Activated T-helper 1 cell treated with anti-CD3 and anti-CD28 coated beads, Interleukin-12 subunit alpha, Interleukin-12 subunit beta, Interleukin-2, Interleukin-4 antibody, amounts not matched to agents 30 ng/mL and 10 ng/mL and 1 ng/mL, durations not matched to agents 14 hours and 24 hours and 36 hours (primary cell): ENCODE measurements at regions not wholly inside any gene's neighbourhood (a gene's known extent, or its start where the extent isn't known, plus 50 kb on each side); places are given as distances from the start of the nearest gene placed in this dataset.
"Not testable (repeated sequence)": the region's sequence is repeated elsewhere in the genome, so short reads cannot be mapped to it uniquely, and the experiment has no call there.

Experiments used
- DNase-seq: peaks from one replicate; pipeline ENCODE4 v3.0.0; 2021; ENCODE audit warnings: low spot score
- H3K27ac Mint-ChIP-seq: one replicate; pipeline ENCODE4 v1.8.0; 2021; ENCODE audit warnings: mild to moderate bottlenecking, mixed read lengths
- H3K27me3 Mint-ChIP-seq: one replicate; pipeline ENCODE4 v1.8.0; 2022; ENCODE audit warnings: mild to moderate bottlenecking, moderate library complexity, mixed read lengths; ENCODE audit not compliant: insufficient read depth
- H3K36me3 Mint-ChIP-seq: one replicate; pipeline ENCODE4 v1.8.0; 2021; ENCODE audit warnings: low read depth, mixed read lengths
- H3K4me1 Mint-ChIP-seq: one replicate; pipeline ENCODE4 v1.8.0; 2021; ENCODE audit warnings: low read depth, mixed read lengths
- H3K4me3 Mint-ChIP-seq: one replicate; pipeline ENCODE4 v1.8.0; 2021; ENCODE audit warnings: mild to moderate bottlenecking, moderate library complexity, mixed read lengths
- H3K9me3 Mint-ChIP-seq: one replicate; pipeline ENCODE4 v1.8.0; 2021; ENCODE audit warnings: mixed read lengths
- intact Hi-C: fragments of 100-400 bp; cut with micrococcal nuclease; formaldehyde crosslinking; loops from one replicate; pipeline ENCODE4 v1.15.1; 2024

GRCh38 chr15:38992506-38992905 lies 427.9 kb upstream of the RASGRP1 start:
- Mint-ChIP-seq H3K4me1 (no peaks in the 10 kb centered on the region), H3K27ac (no peak overlapping the region), H3K27me3 (peaks cover 2% of the 10 kb centered on the region), H3K4me3 (no peak overlapping the region), H3K9me3 (no peaks in the 10 kb centered on the region), H3K36me3 (no peaks in the 10 kb centered on the region)
- intact Hi-C loops: no loop called here
- DNase-seq: no peak

GRCh38 chr15:38992930-38993329 lies 428.3 kb upstream of the RASGRP1 start:
- H3K27ac Mint-ChIP-seq: no peak overlapping the region

DNA sequence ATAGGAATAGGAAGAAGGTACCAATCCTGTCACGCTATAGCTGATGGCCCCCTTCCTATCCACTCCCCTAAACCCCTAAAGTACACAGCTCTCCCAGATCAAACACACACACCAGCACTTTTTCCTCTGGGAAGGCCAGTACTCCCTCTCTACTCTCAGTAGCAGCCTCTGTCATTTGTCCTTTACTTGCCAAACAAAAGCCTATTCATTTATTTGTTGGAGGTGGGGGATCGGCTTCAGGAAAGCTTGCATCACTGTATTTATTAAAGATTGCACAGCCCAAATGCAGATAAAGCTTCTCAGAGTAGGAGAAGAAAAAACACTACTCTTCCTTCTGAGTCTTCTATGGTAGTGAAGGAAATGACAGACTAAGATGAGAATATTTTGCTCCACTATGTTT lies 429.7 kb upstream of the RASGRP1 start:
- intact Hi-C loops: no loop called here
- H3K9me3 Mint-ChIP-seq: no peaks in the 10 kb centered on the region
- no peak overlapping the region for H3K27ac Mint-ChIP-seq
- no peaks in the 10 kb centered on the region for H3K4me1 Mint-ChIP-seq
- peaks cover 2% of the 10 kb centered on the region for H3K27me3 Mint-ChIP-seq
- no peaks in the 10 kb centered on the region for H3K36me3 Mint-ChIP-seq
- no peak for DNase-seq
- no peak overlapping the region for H3K4me3 Mint-ChIP-seq

More at GRCh38 chr15:38992930-38993329, 428.3 kb upstream of the RASGRP1 start:
- H3K27me3 Mint-ChIP-seq: peaks cover 2% of the 10 kb centered on the region
- no peaks in the 10 kb centered on the region for H3K36me3 Mint-ChIP-seq
- intact Hi-C loops: no loop called here
- H3K9me3 Mint-ChIP-seq: no peaks in the 10 kb centered on the region
- H3K4me1 Mint-ChIP-seq: no peaks in the 10 kb centered on the region
- no peak overlapping the region for H3K4me3 Mint-ChIP-seq
- no peak for DNase-seq

DNA sequence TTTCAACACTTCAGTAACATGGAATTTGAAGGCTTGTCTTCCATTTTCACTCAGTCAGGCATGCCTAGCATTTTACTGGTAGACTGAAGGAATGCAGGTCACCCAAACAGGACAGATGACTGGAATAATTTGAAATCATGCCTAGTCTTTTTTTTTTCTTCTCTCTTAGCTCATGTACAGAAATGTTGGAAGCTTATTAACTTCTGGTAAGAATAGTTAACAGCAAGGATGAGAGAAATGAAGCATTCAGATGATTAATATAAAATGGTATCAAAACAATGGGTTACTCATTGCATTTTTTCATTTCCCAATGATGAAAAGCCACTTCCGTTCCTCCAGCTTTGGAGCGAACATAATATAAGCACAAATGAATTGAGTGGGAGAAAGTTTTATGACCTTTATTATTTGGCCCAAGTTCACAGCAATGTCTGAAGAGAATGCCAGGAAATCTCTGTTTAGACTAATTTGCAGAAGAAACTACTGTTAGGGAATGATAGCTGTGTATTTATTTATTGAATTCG lies 431.6 kb upstream of the RASGRP1 start:
- Mint-ChIP-seq H3K4me3 (no peak overlapping the region), H3K27me3 (peaks cover 6% of the 10 kb centered on the region), H3K36me3 (no peaks in the 10 kb centered on the region), H3K27ac (no peak overlapping the region), H3K4me1 (peaks cover 10% of the 10 kb centered on the region), H3K9me3 (no peaks in the 10 kb centered on the region)
- no peak for DNase-seq
- intact Hi-C loops: no loop called here

GRCh38 chr15:38997841-38998240 lies 433.2 kb upstream of the RASGRP1 start:
- no peaks in the 10 kb centered on the region for H3K9me3 Mint-ChIP-seq
- DNase-seq: no peak
- H3K4me3 Mint-ChIP-seq: no peak overlapping the region
- no peak overlapping the region for H3K27ac Mint-ChIP-seq
- peaks cover 10% of the 10 kb centered on the region for H3K4me1 Mint-ChIP-seq
- H3K27me3 Mint-ChIP-seq: peaks cover 7% of the 10 kb centered on the region
- intact Hi-C loops: no loop called here
- H3K36me3 Mint-ChIP-seq: no peaks in the 10 kb centered on the region

GRCh38 chr15:39000008-39000734 lies 435.6 kb upstream of the RASGRP1 start:
- Mint-ChIP-seq H3K36me3 (no peaks in the 10 kb centered on the region), H3K4me1 (peaks cover 10% of the 10 kb centered on the region), H3K9me3 (no peaks in the 10 kb centered on the region), H3K27ac (no peak overlapping the region), H3K4me3 (no peak overlapping the region), H3K27me3 (peaks cover 7% of the 10 kb centered on the region)
- intact Hi-C loops: no loop called here
- no peak for DNase-seq

- intact Hi-C loops: no loop called here
- Mint-ChIP-seq H3K27ac (no peak overlapping the region), H3K4me3 (no peak overlapping the region), H3K27me3 (peaks cover 3% of the 10 kb centered on the region), H3K36me3 (no peaks in the 10 kb centered on the region), H3K4me1 (no peaks in the 10 kb centered on the region), H3K9me3 (peaks cover 30% of the 10 kb centered on the region)
- DNase-seq: no peak
Measured at GRCh38 chr15:39009740-39010139, 445.1 kb upstream of the RASGRP1 start.

DNA sequence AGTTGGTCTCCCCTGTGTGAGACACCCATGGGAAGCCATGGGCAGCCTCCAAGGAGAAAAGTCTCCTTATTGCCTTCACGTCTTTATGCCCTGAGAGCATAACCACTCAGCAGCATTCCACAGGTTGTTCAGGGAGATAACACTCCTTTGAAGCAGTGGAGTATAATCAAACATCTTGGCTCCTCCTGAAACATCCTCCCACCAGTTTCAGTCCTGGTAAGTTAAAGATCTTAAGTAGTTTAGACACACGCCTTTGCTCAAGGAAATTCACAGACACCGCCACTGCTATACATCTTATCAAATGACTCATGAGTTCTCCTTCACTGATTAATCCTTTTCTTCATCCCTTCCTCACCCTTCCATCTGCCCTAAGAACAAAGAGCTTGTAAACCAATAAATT lies 446.5 kb upstream of the RASGRP1 start:
- H3K36me3 Mint-ChIP-seq, H3K4me1 Mint-ChIP-seq, H3K4me3 Mint-ChIP-seq, H3K27me3 Mint-ChIP-seq, DNase-seq, H3K27ac Mint-ChIP-seq, intact Hi-C loops: not testable (repeated sequence)
- peaks cover 27% of the 10 kb centered on the region for H3K9me3 Mint-ChIP-seq

DNA sequence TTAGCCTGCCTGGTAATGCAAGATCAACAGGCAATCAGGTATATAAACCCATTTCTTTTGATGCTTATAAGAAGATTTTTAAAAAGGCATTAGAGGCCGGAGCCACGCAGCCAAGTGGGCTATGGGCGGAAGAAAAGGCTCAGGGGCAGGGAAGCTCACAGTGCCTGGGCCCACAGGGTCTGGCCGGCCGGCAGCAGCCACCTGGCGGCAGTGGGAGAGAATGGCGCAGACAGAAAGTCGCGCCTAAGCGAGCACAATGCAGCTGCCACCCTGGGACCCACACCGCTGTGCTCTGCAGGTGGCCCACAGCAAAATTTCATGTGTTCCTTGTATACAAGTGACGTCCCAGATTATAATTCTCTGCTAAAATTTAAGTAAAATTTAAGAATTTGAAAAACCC lies 448.6 kb upstream of the RASGRP1 start:
- no peak overlapping the region for H3K27ac Mint-ChIP-seq
- no peaks in the 10 kb centered on the region for H3K27me3 Mint-ChIP-seq
- no peak overlapping the region for H3K4me3 Mint-ChIP-seq
- intact Hi-C loops: no loop called here
- no peaks in the 10 kb centered on the region for H3K36me3 Mint-ChIP-seq
- no peaks in the 10 kb centered on the region for H3K4me1 Mint-ChIP-seq
- no peak for DNase-seq
- H3K9me3 Mint-ChIP-seq: peaks cover 20% of the 10 kb centered on the region

DNA sequence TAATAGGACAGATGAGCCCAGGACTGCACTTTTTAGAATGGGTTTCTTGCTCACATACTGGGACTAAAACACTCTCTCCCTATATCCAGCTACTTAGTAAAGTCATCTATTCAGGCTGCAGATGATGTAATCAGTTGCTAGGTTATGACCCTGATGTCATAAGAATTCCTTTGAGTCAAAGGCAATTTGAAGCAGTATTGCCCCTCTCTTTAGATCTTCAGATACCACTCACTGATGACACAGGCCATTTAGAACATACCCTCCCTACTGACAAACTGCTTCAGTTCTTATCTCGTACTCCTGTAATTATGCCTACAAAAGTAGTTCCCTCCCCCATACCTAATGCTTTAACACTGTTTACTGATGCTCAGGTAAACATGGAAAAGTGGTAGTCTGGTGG lies 450.1 kb upstream of the RASGRP1 start:
- H3K4me1 Mint-ChIP-seq: no peaks in the 10 kb centered on the region
- H3K36me3 Mint-ChIP-seq: no peaks in the 10 kb centered on the region
- H3K27me3 Mint-ChIP-seq: no peaks in the 10 kb centered on the region
- H3K9me3 Mint-ChIP-seq: peaks cover 17% of the 10 kb centered on the region
- intact Hi-C loops: no loop called here
- no peak overlapping the region for H3K4me3 Mint-ChIP-seq
- no peak for DNase-seq
- H3K27ac Mint-ChIP-seq: no peak overlapping the region

DNA sequence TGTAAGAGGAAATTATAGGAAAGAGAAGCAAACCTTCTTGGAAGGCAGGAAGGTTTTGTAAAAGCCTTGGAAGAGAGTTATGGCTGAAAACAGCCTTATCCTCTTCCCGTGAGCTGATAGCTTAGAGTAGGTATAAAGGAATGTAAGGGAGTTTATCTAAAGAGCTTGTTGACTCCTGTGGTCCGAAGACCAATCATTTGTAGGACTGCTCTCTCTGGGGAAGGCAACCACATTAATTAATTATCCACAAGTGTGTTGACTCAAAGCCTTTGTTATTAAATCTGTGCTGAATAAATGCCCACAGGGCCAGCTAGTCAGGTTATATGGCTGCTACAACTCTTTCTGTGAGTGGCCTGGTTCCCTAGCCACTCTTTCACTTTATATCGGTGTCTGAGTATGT lies 452.1 kb upstream of the RASGRP1 start:
- no peak for DNase-seq
- Mint-ChIP-seq H3K27me3 (peaks cover 6% of the 10 kb centered on the region), H3K4me1 (no peaks in the 10 kb centered on the region), H3K27ac (no peak overlapping the region), H3K9me3 (no peaks in the 10 kb centered on the region), H3K4me3 (no peak overlapping the region), H3K36me3 (no peaks in the 10 kb centered on the region)
- intact Hi-C loops: no loop called here

GRCh38 chr15:39018966-39019365 lies 454.4 kb upstream of the RASGRP1 start:
- intact Hi-C loops: no loop called here
- no peak for DNase-seq
- Mint-ChIP-seq H3K9me3 (no peaks in the 10 kb centered on the region), H3K4me3 (no peak overlapping the region), H3K4me1 (no peaks in the 10 kb centered on the region), H3K36me3 (no peaks in the 10 kb centered on the region), H3K27ac (no peak overlapping the region), H3K27me3 (peaks cover 6% of the 10 kb centered on the region)

DNA sequence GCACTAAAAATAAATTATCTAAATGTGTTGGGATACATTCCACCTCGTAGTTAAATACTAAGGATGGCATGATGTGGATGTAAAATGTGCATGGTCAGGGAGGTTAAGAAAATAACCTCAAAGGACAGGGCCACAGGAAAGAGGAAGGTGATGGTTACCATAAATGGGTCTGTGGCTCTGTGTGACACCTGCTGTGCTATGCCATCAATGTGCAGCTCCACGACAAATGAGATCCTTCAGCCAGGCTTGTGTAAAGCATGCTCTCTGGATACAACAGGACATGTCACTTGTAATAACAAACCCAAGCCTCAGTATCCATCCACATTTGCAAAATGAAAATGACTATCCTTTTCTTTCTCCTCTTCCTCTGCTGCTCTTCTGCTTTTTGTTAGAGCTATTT lies 456.7 kb upstream of the RASGRP1 start:
- DNase-seq: no peak
- Mint-ChIP-seq H3K27ac (no peak overlapping the region), H3K36me3 (no peaks in the 10 kb centered on the region), H3K27me3 (peaks cover 6% of the 10 kb centered on the region), H3K9me3 (no peaks in the 10 kb centered on the region), H3K4me3 (no peak overlapping the region), H3K4me1 (no peaks in the 10 kb centered on the region)
- intact Hi-C loops: no loop called here
